ENCODE measurements at regions not wholly inside any gene's neighbourhood (a gene's known extent, or its start where the extent isn't known, plus 50 kb on each side); places are given as distances from the start of the nearest gene placed in this dataset.

GRCh38 chr3:14598143-14598569 is 53.4 kb upstream of the CCDC174 start:
- TF ChIP-seq CTCF (IDR thresholded peaks at IDR 0.05) = no peak
- H3K4me3 ChIP-seq = no peak overlapping the region
- DNase-seq = peak in 1 of 3 donors; percentile 20
- no peak for ATAC-seq
- H3K36me3 ChIP-seq (ENCODE audit: low read depth) = no peaks in the 10 kb centered on the region
- no peaks in the 10 kb centered on the region for H3K9me3 ChIP-seq
- intact Hi-C loops (cut with DNase I, micrococcal nuclease) = no loop called here
- H3K4me1 ChIP-seq (ENCODE audit: low read depth) = peaks cover 5% of the 10 kb centered on the region

GRCh38 chr3:14599488-14599887 is 52.1 kb upstream of the CCDC174 start:
- Histone ChIP-seq H3K4me1 (ENCODE audit: low read depth) (peaks cover 5% of the 10 kb centered on the region), H3K4me3 (no peak overlapping the region), H3K9me3 (no peaks in the 10 kb centered on the region), H3K36me3 (ENCODE audit: low read depth) (no peaks in the 10 kb centered on the region)
- no peak for ATAC-seq
- TF ChIP-seq CTCF (IDR thresholded peaks at IDR 0.05) = no peak
- DNase-seq = no peak
- intact Hi-C loops (cut with DNase I, micrococcal nuclease) = no loop called here

- TF ChIP-seq CTCF (IDR thresholded peaks at IDR 0.05) = no peak
- Histone ChIP-seq H3K9me3 (no peaks in the 10 kb centered on the region), H3K4me3 (no peak overlapping the region), H3K36me3 (ENCODE audit: low read depth) (no peaks in the 10 kb centered on the region), H3K4me1 (ENCODE audit: low read depth) (peaks cover 5% of the 10 kb centered on the region)
- no peak for ATAC-seq
- DNase-seq = no peak
- intact Hi-C loops (cut with DNase I, micrococcal nuclease) = no loop called here
These were observed 51.5 kb upstream of the CCDC174 start for GRCh38 chr3:14600075-14600474.

- H3K4me3 ChIP-seq = no peak overlapping the region
- H3K4me1 ChIP-seq (ENCODE audit: low read depth) = peaks cover 5% of the 10 kb centered on the region
These were observed 50.5 kb upstream of the CCDC174 start for GRCh38 chr3:14600856-14601610.

GRCh38 chr3:14601692-14602005 is 49.9 kb upstream of the CCDC174 start:
- no peaks in the 10 kb centered on the region for H3K36me3 ChIP-seq (ENCODE audit: low read depth)
- intact Hi-C loops (cut with DNase I, micrococcal nuclease) = no loop called here
- no peak for TF ChIP-seq CTCF (IDR thresholded peaks at IDR 0.05)
- DNase-seq (no peak), ATAC-seq (no peak)
- H3K4me3 ChIP-seq = no peak overlapping the region
- no peaks in the 10 kb centered on the region for H3K9me3 ChIP-seq
- H3K4me1 ChIP-seq (ENCODE audit: low read depth) = peaks cover 5% of the 10 kb centered on the region

More at GRCh38 chr3:14600856-14601610, 50.5 kb upstream of the CCDC174 start:
- intact Hi-C loops (cut with DNase I, micrococcal nuclease) = no loop called here
- ATAC-seq = no peak
- TF ChIP-seq CTCF (IDR thresholded peaks at IDR 0.05) = no peak
- H3K36me3 ChIP-seq (ENCODE audit: low read depth) = no peaks in the 10 kb centered on the region
- H3K9me3 ChIP-seq = no peaks in the 10 kb centered on the region
- DNase-seq = no peak
